BLaER1 (cell line): ENCODE measurements at regions not wholly inside any gene's neighbourhood (a gene's known extent, or its start where the extent isn't known, plus 50 kb on each side); places are given as distances from the start of the nearest gene placed in this dataset.

ENCODE experiments used
- H3K27ac ChIP-seq: shearing (Covaris generic); formaldehyde crosslinking; 2 replicates; pipeline ENCODE4 v1.8.1; 2022
- H3K27me3 ChIP-seq: shearing (Covaris generic); formaldehyde crosslinking; 2 replicates; pipeline ENCODE4 v1.8.1; 2022
- H3K36me3 ChIP-seq: shearing (Covaris generic); formaldehyde crosslinking; 2 replicates; pipeline ENCODE4 v1.8.1; 2022
- H3K4me1 ChIP-seq: shearing (Covaris generic); formaldehyde crosslinking; 2 replicates; pipeline ENCODE4 v1.8.1; 2022
- H3K4me2 ChIP-seq: shearing (Covaris generic); formaldehyde crosslinking; 2 replicates; pipeline ENCODE4 v1.8.1; 2022
- H3K4me3 ChIP-seq: shearing (Covaris generic); formaldehyde crosslinking; 2 replicates; pipeline ENCODE4 v1.8.1; 2022
- H3K9ac ChIP-seq: shearing (Covaris generic); formaldehyde crosslinking; 2 replicates; pipeline ENCODE4 v1.8.1; 2022
- H3K9me3 ChIP-seq: shearing (Covaris generic); formaldehyde crosslinking; 2 replicates; pipeline ENCODE4 v1.8.1; 2022
- H4K20me1 ChIP-seq: shearing (Covaris generic); formaldehyde crosslinking; 2 replicates; pipeline ENCODE4 v1.8.1; 2022
- Cebpa-rat ChIP-seq: shearing (Covaris generic); IDR thresholded peaks from 2 replicates; pipeline ENCODE4 v1.8.1; 2022

DNA sequence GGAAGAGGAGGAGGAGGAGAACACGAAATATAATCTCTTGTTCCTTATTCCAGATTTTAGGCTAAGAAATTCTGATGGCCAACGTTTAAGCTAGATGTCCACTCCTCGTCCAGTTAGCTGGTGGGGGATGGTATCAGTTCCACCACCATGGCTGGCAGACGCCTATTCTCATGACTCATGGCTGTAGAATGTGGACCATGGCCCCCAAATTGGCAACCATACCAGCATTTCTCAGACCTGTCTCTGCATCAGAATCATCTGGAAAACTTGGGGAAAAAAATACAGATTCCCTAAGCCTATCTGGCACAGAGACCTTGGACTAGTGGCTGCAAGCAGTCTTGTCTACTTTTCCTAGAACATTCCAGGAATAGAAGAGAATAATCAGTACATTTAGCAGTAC lies 267.7 kb upstream of the SIX2 start:
- Histone ChIP-seq H3K27ac (no peak overlapping the region), H3K27me3 (no peaks in the 10 kb centered on the region), H3K36me3 (no peaks in the 10 kb centered on the region), H4K20me1 (no peaks in the 10 kb centered on the region), H3K4me2 (no peak overlapping the region), H3K9me3 (no peaks in the 10 kb centered on the region), H3K4me3 (no peak overlapping the region), H3K9ac (no peak overlapping the region), H3K4me1 (peaks cover 14% of the 10 kb centered on the region)
- no peak for TF ChIP-seq Cebpa-rat

DNA sequence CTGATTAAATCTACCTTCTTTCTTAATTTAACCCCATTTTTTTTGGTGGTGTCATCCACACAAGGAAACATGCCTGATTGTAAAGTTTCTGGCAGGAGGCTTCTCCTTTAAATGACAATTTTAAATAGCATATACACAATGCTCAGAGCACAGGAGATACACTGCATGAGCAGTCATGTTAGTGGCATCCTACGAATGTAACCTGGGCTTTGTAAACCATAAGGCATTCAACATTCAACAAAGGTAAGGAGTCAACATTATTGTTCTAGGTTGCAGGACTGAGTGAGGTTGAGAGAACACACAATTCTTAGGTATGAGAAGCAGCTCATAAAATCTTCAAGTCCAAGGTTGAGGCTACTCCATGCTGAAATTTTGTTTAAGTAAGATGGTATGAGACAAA lies 266.6 kb upstream of the SIX2 start:
- no peak overlapping the region for H3K4me2 ChIP-seq
- H3K4me3 ChIP-seq: no peak overlapping the region
- no peaks in the 10 kb centered on the region for H3K27me3 ChIP-seq
- H3K4me1 ChIP-seq: peaks cover 14% of the 10 kb centered on the region
- H3K9ac ChIP-seq: no peak overlapping the region
- no peak for TF ChIP-seq Cebpa-rat
- no peaks in the 10 kb centered on the region for H3K36me3 ChIP-seq
- no peaks in the 10 kb centered on the region for H4K20me1 ChIP-seq
- no peaks in the 10 kb centered on the region for H3K9me3 ChIP-seq
- H3K27ac ChIP-seq: no peak overlapping the region

DNA sequence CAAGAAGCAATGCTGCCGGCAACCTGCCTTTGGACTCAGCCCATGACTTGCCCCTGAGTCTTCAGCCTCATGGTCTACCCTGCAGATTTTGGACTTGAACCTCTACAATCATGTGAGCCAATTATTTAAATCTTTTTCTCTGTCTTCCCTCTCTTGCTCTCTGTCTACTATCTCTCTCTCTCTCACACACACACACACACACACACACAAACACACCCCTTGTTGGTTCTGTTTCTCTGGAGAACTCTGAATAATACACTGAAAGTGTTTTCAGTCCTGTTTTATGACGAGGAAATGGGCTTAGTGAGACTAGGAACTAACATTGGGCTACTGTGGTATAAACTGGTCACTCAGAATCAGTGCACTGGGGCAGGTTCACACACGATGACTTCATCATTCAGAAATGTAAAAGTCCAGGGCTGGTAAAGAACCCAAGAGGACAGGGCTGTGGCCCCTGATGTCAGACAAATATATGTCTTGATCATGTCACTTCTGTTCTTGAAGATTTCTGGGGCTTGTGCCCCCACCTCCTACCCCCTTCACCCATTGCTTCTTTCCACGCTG lies 266.1 kb upstream of the SIX2 start:
- Histone ChIP-seq H3K4me2 (no peak overlapping the region), H4K20me1 (no peaks in the 10 kb centered on the region), H3K9ac (no peak overlapping the region), H3K27me3 (no peaks in the 10 kb centered on the region), H3K27ac (no peak overlapping the region), H3K36me3 (no peaks in the 10 kb centered on the region), H3K4me3 (no peak overlapping the region), H3K4me1 (peaks cover 14% of the 10 kb centered on the region), H3K9me3 (no peaks in the 10 kb centered on the region)
- no peak for TF ChIP-seq Cebpa-rat

DNA sequence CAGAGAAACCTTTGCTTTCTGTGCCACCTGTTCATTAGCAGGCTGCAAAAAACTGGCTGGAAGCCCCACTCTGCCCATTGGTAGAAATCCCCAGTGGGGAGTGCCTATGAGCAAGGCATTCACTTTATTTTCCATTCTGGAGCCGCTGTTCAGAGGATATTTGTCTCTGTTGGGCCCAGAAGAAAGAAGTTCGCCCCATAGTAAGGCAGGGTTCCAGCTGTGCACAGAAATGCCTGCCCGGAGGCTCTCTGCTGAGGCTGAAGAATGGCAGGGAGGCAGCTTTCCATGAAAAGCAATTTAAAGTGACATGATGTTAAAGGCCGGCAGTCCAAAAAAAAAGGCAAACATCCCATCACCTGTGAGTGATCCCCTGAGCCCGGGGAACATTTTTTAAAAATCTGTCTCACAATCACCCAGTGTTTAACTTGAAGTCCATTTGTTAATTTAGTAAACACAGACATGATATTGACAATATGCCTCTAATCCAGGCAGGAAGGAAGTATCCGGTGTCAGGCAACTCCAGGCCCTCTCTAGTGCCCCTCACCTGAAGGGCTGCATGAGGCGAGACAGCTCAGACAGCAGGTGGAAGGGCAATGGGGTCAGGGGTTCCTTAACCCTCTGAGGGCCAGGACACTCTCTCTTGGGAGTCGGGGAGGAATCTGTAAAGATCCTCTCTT lies 265.1 kb upstream of the SIX2 start:
- H3K36me3 ChIP-seq: no peaks in the 10 kb centered on the region
- H3K9me3 ChIP-seq: no peaks in the 10 kb centered on the region
- H4K20me1 ChIP-seq: no peaks in the 10 kb centered on the region
- no peaks in the 10 kb centered on the region for H3K27me3 ChIP-seq
- H3K4me2 ChIP-seq: no peak overlapping the region
- no peak overlapping the region for H3K27ac ChIP-seq
- peaks cover 14% of the 10 kb centered on the region for H3K4me1 ChIP-seq
- H3K4me3 ChIP-seq: no peak overlapping the region
- TF ChIP-seq Cebpa-rat: no peak
- no peak overlapping the region for H3K9ac ChIP-seq

DNA sequence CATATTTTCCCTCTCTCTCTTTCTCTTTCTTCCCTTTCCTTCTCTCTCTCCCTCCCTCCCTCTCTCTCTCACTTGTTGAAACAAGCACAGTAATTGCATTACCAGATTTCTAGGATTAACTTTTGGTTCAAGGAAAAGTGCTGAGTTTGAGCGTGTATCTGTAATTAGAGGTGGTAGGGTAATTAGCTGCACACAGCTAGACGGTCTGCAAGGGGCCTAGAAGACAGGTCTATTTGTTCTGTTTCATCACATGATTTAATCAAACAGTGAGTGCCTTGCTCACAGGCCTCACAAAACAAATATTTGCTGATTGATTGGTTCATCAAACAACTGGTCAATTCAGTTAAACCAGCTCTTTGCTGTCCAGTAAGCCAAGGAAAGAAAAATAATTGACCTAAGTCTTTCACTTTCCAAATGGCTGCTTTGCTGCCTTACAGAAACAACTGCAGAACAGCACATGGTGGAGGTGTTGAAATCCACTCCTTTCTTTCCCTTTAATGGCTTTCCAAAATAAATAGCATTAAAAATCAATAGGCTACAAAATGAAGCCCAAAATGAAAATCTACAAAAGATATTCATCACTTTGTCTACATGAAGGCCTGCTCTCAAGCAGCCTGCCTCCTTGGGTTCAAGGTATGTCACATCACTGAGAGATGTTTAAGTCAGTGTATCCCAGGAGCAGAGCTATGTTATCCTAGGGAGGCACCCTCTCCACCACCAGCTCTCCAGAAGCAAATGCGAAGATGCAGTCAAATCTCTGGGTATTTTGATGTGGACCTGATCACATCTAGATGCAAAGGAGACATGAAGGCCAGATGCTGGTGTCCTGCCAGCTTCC lies 264.4 kb upstream of the SIX2 start:
- H4K20me1 ChIP-seq: no peaks in the 10 kb centered on the region
- no peak overlapping the region for H3K27ac ChIP-seq
- H3K4me3 ChIP-seq: no peak overlapping the region
- TF ChIP-seq Cebpa-rat: no peak
- H3K27me3 ChIP-seq: no peaks in the 10 kb centered on the region
- H3K4me2 ChIP-seq: peak overlapping the region; percentile 53
- H3K36me3 ChIP-seq: no peaks in the 10 kb centered on the region
- no peaks in the 10 kb centered on the region for H3K9me3 ChIP-seq
- H3K9ac ChIP-seq: no peak overlapping the region
- H3K4me1 ChIP-seq: peaks cover 14% of the 10 kb centered on the region

DNA sequence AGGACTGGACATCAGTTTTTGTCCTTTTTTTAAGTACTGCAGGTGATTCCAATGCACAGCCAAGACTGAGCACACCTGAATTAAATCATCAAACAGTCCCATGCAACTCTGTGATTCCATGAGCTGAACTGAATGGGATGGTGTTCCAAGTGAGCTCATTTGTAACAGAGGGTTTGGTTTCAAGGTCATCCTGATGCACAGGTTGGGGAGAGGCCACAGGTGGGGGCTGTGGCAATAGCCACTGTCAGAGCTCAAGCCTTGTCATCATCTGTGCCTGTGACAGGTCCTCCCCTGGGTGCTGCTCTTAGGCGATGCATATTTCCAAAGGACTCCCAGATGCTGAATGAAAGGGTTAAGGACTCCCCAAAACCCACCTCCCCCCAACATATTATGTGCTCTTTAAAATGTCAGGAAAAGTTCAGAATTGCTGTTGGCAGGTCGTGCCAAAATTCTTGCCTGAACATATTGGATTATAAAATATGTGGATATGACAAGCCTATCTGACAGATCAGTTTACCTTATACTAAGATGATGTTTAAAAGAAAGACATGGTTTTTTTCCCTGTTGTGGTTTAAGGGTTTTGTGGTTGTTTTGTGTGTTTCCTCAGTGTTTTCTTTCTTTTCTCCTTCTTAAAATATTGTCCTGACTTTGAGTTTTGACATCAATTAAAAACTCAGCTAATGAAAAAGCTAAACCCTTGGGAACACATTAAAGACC lies 263.5 kb upstream of the SIX2 start:
- peak overlapping the region; percentile 53 for H3K4me2 ChIP-seq
- H3K27me3 ChIP-seq: no peaks in the 10 kb centered on the region
- H3K36me3 ChIP-seq: no peaks in the 10 kb centered on the region
- H3K4me1 ChIP-seq: peaks cover 14% of the 10 kb centered on the region
- H3K9me3 ChIP-seq: no peaks in the 10 kb centered on the region
- H3K9ac ChIP-seq: no peak overlapping the region
- no peak overlapping the region for H3K4me3 ChIP-seq
- H3K27ac ChIP-seq: no peak overlapping the region
- no peak for TF ChIP-seq Cebpa-rat
- no peaks in the 10 kb centered on the region for H4K20me1 ChIP-seq

DNA sequence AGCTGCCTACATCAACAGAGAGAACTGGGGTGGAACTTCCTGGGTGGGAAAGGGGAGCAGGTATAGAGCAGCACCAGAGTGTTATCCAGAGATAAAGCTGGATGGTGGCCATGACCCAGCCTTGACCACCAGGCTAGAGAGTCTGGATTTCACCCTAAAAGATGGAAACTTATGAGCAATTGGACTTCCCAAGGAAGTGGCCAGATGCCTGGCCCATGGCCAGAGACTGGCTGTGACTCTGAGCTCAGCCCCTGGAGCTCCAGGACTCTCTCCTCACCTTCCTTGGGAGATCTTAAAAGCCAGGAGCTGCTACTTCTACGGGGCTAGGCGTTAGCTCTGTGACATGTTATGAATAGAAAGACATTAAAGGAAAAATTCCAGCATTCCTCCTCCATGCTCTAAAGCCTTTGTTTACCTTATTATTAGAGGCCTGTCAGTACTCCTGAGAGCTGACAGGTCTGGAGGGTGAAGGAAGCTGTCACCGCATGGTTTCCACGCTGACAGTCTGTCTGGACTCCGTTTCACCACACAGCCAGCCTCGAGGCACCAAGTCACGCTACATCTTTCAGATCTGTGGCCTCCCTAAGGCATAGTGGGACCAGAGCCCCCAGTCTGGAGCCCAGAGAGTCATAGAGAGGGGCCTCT lies 260.0 kb upstream of the SIX2 start:
- Histone ChIP-seq H3K4me3 (no peak overlapping the region), H3K27me3 (no peaks in the 10 kb centered on the region), H3K36me3 (no peaks in the 10 kb centered on the region), H3K9ac (no peak overlapping the region), H3K4me1 (peaks cover 35% of the 10 kb centered on the region), H3K27ac (no peak overlapping the region), H3K4me2 (no peak overlapping the region), H3K9me3 (no peaks in the 10 kb centered on the region), H4K20me1 (no peaks in the 10 kb centered on the region)
- no peak for TF ChIP-seq Cebpa-rat

DNA sequence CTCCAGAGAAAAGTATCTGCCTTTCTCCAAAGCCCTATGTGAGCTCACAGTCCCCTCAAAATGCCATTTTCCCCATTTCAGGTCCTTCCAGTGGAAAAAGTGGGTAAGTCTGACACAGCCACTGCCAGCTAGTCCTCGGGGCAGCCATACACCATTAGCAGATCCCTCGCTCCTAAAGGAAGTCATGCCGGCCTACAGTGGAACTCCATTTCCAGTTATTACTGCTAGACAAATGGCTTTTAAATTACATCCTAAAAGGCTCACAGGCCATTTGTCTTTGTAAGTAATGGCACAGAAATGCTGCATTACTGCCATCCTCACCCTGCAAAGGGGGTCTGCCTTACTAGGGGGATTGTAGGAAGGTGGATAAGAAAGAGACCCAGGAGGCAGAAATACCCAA lies 259.4 kb upstream of the SIX2 start:
- Histone ChIP-seq H4K20me1 (no peaks in the 10 kb centered on the region), H3K4me3 (no peak overlapping the region), H3K9ac (no peak overlapping the region), H3K36me3 (no peaks in the 10 kb centered on the region), H3K27me3 (no peaks in the 10 kb centered on the region), H3K4me2 (no peak overlapping the region), H3K9me3 (0 out of 2 replicates have a peak, but pooled peaks cover 3% of the 10 kb centered on the region), H3K4me1 (peaks cover 40% of the 10 kb centered on the region), H3K27ac (no peak overlapping the region)
- TF ChIP-seq Cebpa-rat: no peak

DNA sequence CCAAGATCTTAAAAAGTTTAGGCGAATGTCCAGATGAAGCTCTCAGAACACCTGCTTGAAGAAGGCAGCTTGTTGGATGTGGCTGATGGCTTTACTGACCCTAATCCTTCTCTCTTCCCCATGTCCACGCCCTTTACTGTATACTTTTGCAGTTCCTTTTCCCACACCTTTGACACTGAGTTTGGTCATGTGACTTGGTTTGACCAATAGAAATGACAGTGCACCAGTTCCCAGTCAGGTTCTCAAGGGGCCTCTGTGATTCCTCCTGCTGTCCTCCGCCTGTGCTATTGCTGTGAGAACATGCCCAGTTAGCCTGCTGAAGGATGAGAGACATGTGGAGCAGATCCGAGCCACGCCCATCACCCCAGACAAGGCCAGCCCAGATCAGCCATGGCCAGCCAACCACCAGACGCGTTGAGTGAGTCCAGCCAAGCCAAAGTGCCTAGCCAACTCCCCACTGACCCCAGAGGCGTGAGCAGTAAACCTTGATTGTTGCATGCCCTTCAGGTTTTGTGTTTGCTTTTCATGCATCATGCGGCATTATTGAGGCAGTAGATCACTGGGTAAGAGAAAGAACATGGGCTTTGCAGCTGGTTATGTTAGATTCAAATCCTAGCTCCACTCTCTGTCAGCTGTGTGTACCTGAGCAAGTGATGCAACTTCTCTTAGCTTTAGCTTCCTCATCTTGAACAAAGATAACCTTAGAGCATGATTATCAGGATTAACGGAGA lies 258.0 kb upstream of the SIX2 start:
- Histone ChIP-seq H3K4me2 (no peak overlapping the region), H3K27me3 (no peaks in the 10 kb centered on the region), H3K4me1 (peaks cover 41% of the 10 kb centered on the region), H3K9me3 (0 out of 2 replicates have a peak, but pooled peaks cover 3% of the 10 kb centered on the region), H3K27ac (no peak overlapping the region), H4K20me1 (no peaks in the 10 kb centered on the region), H3K9ac (no peak overlapping the region), H3K36me3 (no peaks in the 10 kb centered on the region), H3K4me3 (no peak overlapping the region)
- no peak for TF ChIP-seq Cebpa-rat
